ENCODE measurements at regions not wholly inside any gene's neighbourhood (a gene's known extent, or its start where the extent isn't known, plus 50 kb on each side); places are given as distances from the start of the nearest gene placed in this dataset.

DNA sequence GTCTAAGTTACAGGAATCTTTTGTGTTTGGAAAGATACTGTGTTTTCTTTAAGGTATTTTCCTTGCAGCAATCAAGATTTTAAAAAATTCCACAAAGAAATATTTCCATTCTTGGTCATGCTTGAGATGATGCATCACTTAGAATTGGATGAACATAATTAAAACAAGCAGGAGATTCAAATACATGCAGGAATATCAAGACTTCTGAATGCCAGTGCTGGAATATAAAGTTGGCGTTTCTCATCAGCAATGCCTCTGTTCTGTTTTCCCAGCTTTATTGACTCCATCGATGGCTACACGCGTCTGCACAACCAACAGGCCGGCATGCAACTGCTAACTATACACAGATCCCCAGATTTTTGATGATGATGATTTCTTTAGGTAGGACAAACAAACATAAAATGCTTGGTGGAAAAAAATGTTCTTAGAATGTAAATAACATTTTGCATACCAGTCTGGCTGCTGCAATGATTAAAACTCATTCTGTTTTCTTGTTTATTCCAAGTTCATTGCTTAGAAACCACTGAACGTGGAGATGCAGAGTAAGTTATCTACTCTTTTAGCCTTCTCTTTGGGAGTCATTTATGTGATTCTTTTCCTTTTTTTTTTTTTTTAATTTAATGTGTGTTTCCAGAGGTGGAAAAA lies 91.3 kb upstream of the FAM171A1 start:
- DNase-seq, result no peak

DNA sequence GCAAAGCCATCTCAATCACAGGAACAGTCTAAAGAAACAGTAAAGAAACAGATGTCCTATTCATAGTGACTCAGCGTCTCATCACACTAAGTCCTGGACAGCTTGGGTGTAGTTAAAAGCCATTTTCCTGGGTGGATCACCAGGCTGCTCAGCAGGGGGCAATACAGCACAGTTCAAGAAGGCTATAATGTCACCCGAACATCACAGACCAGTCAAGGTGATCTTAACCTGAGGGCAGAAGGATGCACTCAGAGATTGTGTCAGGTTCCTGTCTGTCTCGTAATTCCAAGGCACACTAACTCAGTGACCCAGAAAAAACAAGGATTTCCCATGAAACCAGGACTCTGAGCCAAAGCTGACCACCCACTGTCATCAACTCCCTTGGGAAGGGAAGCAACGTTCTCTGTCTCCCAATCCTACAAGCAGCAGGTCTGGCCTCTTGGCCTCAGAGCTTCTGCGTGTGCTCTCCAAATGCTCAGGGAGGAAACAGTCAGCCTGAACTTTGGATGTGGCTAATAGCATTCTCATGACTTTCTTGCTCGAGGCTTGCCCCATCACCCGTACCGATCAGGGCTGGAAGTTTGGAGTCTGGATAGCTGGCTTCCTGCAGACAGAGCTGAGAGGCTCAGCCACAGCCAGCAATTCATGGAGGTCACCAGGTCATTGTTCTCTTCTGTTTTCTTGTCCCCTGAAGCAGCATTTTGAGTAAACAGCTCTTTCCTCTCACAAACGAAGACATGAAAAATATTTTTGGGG lies 90.4 kb upstream of the FAM171A1 start:
- DNase-seq, result no peak

DNA sequence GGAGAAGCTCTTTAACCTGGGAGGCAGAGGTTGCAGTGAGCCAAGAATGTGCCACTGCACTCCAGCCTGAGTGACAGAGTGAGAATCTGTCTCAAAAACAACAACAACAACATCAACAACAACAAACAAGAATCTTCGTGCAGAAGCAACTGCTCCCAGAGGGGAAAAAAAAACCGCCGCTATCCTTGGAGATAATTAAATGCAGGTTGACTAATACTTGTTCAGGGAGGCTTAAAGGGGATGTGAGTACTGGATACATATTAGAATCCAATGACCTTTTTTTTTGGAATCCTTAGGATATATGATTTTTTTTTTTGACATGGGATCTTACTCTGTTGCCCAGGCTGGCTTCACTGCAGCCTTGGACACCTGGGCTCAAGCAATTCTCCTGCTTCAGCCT lies 89.6 kb upstream of the FAM171A1 start:
- DNase-seq, result no peak

DNA sequence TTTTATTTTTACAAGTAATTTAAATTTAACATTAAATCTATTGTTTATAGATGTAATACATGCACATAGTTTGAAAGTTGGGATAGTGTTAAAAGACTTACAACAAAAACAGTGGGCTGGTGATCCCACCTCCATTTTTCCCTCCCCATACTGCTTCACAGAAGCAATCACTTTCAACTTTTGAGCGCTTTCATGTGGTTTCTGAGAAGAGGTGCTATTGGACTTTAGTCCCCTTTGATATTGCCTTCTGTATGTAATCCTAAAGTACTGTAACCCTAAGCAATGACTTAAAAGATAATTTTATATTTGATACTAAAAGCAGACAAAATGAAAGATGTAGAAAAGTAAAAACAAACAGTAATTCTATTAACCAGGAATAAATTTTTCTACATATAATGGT lies 88.1 kb upstream of the FAM171A1 start:
- DNase-seq, result no peak

DNA sequence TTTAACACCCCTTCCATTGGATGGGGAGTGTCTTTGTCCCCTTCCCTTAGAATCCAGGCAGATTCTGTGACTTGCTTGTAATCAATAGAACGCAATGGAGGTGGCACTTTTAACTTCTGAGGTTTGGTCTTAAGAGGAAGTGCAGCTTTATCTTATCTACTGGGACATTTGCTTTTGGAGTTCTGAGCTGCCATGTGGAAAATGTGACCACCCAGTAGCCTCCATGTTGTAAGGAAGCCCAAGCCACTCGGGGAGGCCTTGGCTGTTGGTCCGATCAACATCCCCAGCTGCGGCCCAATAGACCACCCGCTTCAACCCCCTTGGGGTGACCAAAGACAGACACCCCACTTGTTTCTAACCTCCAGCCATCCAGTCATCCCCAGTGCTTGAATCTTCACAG lies 86.3 kb upstream of the FAM171A1 start:
- no peak for DNase-seq

DNA sequence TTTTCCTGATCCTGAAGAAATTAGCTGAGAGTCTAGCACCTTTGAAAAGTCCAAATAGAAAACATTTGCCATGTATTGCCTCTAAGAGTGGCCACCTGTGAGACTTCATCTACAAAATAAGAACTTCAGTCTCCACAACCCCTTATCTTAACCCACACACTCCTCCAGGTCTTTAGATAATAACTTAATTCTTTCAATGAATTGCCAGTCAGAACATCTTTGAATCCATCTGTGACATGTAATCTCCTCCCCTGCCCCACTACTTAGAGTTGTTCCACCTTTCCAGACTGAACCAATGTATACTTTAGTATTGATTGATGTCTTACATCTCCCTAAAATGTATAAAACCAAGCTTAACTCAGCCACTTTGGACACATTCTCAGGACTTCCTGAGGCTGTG lies 84.4 kb upstream of the FAM171A1 start:
- DNase-seq, result no peak

DNA sequence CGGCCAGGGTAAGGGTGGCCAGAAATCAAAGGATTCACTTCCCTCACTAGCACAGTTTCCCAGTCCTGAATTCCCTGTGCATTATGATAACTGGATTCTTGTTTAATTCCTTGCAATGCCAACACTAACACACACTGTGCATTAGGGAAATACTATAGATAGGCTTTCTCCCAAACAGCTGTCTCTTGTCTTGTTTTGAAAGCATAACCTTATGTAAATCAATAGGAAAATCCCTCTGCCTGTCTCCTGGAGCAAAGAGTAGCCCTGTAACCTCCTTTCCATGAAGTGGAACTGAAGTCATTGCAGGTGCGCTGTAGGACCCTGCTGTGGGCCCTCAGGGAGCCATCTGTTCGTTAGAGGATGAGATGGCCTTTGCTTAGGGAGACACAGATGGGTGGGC lies 82.8 kb upstream of the FAM171A1 start:
- no peak for DNase-seq

DNA sequence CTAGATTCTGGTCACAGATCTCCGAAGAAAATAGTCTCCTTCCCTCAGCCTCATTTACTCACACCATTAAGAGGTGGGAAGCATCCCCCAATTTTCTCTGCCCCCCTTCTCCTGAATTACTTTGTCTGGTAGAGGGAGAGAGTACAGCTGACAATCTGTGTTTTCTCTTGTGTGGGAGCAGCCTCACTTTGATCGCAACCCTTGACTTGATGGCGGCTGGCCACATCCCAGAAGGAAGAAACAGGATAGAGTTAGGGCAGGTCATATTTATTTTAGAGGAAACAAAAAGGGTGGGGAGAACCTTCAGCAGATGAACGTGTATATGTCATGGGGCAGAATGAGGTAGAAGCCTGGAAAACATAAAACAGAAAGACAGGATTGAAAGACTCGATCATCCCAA lies 82.4 kb upstream of the FAM171A1 start:
- no peak for DNase-seq

DNA sequence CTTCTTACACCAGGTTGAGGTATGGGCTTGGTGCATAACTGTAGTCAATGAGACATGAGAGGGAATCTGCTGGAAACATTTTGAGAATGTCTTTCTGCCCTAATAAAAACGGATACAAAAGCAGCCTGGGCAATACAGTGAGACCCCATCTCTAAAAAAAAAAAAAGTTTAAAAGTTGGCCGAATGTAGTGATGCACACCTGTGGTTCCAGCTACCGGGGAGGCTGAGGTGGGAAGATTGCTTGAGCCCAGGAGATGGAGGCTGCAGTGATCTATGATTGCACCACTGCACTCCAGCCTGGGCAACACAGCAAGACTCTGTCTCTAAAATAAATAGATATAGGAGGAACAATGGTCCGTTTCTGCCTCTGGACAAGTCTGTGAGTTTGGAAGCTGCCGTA lies 81.5 kb upstream of the FAM171A1 start:
- DNase-seq, result no peak

DNA sequence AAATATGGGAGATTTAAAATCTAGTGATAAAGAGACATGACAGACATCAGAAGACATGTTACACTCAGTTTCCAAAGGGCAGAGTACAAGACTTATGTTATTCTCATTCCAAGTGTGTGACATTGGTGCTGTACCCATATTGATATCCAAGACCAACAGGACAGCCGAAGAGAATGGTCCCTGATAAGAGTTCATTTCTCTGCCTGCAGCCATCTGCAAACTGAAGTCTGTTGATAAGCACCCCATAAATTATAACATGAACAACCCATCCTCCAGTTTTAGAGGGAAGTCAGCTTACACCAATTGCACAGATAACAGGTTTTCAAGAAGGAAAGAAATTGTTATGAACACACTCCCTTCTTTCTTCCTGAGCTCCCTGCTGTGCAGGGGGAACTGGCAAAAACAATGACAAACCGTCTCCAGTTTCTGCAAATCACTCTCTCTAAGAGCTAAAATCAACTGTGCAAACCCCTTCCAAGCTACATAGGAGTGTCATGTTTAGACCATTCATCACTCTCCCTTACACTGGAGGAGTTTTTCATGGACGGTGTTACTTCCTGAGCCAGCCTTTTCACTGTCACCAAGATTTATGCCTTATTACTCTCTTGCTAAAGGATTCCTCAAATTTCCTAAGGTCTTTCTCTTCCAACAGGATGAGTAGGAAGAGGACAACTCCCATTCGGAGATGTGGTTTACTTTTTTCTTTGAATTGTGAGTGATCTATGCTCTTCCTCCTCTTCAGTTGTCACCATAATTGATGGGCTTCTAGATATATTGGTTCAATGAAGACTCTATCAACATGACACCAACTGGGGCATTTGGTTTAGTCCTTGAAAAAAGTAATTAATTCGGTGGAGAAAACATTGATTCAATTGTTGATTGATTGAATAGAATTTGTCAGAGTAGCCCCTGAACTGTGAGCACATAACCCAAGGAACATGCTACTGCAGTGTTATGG lies 80.3 kb upstream of the FAM171A1 start:
- DNase-seq, result no peak

DNA sequence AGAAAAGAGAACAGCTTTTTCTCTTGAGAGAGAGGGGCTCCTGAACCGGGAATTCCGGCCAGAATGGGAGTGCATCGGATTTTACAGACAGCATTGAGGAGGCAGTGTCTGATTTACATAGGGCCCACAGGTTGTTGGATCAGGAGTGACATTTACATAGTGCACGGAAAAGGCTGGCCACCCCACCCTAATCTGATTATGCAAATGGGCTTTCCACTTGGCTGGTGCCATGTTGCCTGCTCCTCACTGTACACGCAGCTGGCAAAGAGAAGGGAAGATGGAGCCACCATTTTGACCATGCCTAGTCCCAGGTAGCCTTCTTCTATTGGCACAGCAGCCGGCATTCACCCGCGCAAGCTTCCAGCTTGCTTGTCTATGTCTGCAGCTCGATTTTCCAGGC lies 77.5 kb upstream of the FAM171A1 start:
- no peak for DNase-seq

DNA sequence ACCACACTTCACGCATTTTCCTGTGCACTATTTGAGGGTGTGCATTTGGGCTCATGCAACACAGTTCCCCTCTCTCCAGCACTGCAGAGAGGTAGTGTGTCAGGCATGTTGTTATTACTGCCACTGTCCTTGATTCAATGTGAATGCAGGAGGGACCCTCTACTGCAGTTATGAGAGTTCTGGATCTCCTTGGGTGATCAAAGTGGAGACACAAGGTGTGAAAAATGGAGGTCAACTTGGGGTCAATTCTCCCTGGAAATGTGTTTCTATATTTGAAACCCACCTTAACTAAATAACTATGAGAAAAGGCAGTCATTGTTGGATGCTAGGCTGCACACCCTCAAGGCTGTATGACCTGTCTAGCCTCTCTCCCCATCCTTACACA lies 73.9 kb upstream of the FAM171A1 start:
- DNase-seq, result no peak

DNA sequence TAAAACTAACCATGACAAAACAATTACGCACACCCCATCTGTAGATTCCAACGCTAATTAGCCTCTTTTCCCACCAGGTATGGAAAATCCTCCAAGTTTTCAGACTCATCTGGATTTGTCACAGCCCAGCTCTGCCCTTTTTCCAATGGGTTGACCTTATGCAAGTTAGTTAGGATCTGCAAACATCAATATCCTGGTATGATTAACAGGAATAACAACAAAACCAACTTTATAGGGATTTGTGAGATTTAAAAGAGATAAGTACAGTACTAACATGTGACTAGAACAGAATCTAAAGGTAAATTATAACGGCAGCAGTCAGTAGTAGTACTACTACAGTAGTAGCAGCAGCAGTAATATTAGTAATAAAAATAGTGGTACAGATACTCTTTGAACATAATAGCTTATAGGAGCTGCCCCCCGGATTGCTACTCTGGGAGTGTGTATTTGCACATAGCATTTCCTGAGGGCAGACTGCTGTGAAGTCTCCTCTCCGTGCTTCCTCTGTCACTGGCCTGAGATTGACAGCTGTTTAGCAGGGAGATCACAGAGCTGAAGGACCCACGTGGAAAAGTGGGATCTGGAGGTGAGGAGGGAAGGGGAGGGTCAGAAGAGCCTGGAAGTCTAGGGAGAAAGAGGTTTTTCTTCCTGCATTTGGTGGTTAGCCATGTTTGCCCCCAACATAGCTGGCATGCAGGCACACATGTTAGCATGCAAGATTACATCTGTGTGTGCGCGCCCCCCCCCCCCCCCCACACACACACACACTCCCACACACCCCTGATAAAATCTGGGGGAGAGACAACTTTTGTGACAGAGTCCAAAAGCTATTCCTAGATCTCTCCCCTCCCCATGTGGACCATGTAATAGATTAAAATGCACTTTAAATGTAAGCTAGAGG lies 73.3 kb upstream of the FAM171A1 start:
- DNase-seq, result no peak

DNA sequence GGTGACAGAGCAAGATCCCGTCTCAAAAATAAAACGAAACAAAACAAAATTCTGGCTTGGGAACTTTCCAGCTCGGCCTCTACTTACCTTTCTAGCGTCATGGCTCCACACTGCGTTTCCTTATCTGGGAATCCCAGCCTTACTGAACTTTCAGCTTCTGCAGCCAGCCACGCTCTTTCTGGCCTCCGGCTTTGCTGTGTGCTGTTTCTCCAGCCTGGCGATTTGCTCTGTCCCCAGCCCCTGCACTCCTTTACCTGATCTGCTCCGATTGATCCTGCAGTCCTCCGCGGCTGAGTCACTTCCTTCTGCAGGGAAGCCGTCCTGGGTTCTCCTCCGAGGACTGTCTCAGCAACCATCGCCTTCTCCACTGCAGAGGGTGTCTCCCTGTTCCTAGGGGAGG lies 71.0 kb upstream of the FAM171A1 start:
- DNase-seq, result no peak

DNA sequence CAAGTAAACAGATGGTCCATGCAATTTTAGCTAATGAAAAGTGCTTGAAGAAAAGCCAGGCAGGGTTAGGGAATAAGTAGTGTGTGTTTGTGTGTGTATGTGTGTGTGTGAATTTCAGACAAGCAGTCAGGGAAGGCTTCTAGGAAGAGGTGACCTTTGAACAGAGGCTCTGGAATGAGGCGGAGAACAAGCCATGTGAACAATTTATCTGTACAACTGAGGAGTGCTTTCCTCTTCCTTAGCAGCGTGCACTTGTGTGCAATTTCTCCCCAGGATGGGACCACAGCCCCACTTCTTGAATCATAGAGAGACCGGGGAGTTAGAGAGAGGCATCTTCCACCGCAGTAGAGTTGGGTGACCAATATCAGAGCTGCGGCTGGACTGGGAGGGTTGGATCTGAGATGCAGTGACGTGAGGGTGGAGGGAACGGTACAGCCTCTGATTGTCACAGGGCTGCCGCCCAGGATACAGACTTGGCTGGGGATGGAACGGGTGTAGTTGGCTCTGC lies 69.2 kb upstream of the FAM171A1 start:
- no peak for DNase-seq

DNA sequence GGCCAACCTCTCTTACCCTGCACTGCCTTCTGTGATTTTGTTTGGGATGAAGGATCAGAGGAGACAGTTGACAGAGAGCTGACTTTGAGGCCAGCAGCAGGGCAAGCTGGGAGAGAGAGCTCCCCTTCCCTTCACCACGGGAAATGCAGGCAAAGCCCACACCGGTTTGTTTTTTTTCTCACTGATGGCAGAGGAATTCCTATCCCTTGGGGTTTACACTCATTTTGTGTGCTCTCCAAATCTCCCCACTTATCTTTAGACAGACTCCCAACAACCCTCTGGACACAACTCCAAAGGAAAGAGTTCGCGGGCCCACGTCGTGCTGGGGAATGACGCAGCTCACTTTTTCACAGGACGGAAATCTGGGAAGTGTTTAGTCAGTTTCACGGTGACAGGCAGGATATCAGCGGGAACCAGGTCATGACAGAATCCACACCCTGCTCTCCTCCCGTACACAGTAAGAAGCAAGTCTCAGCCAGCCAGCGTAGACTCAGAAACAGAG lies 68.3 kb upstream of the FAM171A1 start:
- DNase-seq, result no peak

DNA sequence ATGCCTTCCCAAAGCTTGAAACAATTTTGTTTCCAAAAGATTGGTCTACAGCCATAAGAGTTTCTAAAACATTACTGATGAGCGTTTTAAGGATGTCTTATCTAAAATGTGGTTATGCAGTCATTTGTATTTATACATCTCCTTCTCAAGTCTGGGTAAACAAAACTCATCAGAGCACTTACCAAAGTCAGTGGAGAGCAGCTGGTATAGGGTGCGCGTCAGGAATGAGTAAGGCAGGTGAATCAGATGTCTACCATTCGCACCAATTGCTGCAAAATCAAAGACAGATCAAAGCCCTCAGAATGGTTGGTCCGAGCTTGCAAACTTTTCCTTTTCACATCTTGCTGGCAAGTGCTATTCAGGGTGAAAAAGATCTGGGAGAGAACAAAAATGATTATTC lies 65.6 kb upstream of the FAM171A1 start:
- DNase-seq, result no peak

DNA sequence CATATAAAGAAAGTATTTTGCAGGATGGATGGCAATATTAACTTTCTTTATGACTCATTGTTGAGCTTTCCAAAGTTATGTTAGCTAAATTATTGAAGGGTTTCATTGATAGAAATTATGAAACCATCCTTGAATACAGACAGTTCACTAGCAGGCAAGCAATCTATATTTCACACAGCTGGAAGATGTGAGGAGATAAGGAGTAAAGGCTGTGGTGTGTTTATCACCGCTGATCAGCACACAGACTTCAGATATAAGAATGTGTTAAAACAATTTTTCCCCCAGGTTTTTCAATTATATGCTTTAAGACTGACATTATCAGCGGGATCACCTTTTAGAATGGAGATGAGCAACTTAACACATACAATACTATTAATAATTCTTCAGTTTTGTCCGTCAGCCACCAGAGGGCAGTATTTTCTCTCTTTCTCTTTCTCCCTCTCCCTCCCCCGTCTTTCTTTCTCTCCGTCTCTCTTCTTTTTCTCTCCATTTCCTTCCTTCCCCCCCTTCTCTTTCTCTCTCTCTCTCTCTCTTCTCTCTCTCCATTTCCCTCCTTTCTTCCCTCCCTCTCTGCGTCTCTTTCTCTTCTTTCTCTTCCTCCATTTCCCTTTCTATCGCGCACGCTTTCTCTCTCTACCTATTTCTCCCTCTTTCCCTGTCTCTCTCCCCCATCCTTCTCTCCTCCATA lies 62.9 kb upstream of the FAM171A1 start:
- DNase-seq, result peak; percentile 39

DNA sequence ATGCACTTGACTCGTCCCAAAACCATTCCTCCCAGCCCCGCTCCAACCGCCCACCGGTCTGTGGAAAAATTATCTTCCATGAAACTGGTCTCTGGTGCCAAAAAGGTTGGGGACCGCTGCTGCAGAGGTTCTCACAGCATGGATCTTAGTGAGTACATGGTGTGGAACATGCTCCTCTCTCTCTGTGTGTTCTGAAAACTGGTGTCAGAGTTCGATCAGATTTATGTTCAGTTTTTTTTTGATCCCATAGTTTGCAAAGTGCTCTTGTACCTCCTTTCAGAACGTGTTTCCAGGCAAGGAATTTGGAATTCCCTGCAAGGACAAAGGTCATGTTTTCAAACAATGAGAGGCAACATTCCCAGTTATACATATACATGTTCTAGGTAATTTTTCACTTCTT lies 61.2 kb upstream of the FAM171A1 start:
- DNase-seq, result no peak

DNA sequence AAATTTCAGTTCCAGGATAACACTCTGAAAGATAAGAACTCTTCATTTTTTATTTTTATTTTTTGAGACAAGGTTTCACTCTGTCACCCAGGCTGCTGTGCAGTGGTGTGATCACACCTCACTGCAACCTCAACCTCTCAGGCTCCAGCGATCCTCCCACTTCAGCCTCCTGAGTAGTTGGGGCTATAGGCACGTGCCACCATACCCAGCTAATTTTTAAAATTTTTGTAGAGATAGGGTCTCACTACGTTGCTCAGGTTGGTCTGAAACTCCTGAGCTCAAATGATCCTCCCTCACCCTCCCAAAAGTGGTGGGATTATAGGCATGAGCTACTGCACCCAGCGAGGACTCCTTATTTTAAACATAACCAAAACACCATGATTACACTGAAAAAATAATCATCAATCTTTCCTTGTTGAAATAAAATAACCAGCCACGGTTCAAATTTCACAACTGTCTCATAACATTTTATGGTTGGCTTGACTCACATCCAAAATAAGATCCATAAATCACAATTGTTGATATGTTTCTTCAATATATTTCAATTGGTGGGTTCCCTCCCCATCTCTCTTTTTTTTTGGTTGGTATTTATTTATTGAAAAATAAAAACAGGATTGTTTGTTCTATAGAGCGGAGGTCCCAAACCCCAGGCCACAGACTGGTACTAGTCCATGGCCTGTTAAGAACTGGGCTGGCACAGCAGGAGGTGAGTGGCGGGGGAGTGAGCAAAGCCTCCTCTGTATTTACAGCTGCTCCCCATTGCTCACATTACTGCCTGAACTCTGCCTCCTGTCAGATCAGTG lies 60.1 kb upstream of the FAM171A1 start:
- no peak for DNase-seq

DNA sequence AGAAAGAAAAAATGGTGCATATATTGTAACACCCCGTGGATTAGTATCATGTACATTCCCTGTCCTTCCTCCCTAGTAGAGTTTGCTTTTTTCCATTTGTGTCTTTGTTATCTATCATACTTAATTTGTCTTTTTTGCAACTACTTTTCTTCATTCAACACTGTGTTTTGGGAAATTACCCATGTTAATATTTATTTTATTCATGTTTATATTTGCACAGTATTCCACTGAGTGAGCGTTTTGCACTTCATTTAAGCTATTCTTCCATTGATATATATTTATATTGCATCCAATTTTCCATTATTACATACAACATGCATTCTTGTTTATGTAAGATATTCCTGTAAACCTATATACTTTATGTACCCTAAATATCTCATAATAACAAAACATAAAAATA lies 57.6 kb upstream of the FAM171A1 start:
- DNase-seq, result no peak

Data from NCI-H2227 treated with DMSO at 0.1 percent for 48 hours (cell line).